ENCODE measurements at regions not wholly inside any gene's neighbourhood (a gene's known extent, or its start where the extent isn't known, plus 50 kb on each side); places are given as distances from the start of the nearest gene placed in this dataset.

GRCh38 chr19:20479483-20479882, 86.1 kb downstream of the ZNF737 start:
- Histone ChIP-seq H3K9me1 (ENCODE audit: insufficient read depth, low read length) (no peaks in the 10 kb centered on the region), H3K27ac (ENCODE audit: insufficient read depth, low read length) (no peak overlapping the region), H4K8ac (ENCODE audit: low read depth in 2 of 2, low read length in 2 of 2) (no peak overlapping the region), H3K56ac (ENCODE audit: extremely low read depth, insufficient read depth, low read length) (no peak overlapping the region), H2AK5ac (ENCODE audit: low read depth, low read length) (no peak overlapping the region), H3K4ac (ENCODE audit: low read depth, low read length) (no peak overlapping the region), H2BK20ac (ENCODE audit: low read depth, low read length) (no peak overlapping the region), H4K91ac (ENCODE audit: insufficient read depth, low read depth, low read length) (no peak overlapping the region), H2BK15ac (ENCODE audit: low read depth, low read length) (no peak overlapping the region), H3K9ac (ENCODE audit: low read depth, low read length) (no peak overlapping the region), H2BK120ac (ENCODE audit: low read depth, low read length) (no peak overlapping the region), H3K79me1 (ENCODE audit: low read depth in 1 of 2, low read length in 2 of 2) (no peaks in the 10 kb centered on the region), H3K36me3 (ENCODE audit: control insufficient read depth, insufficient read depth, low read length) (no peaks in the 10 kb centered on the region), H3K18ac (ENCODE audit: low read depth, low read length) (no peak overlapping the region), H3K23ac (ENCODE audit: low read depth, low read length) (no peak overlapping the region), H3K4me3 (ENCODE audit: insufficient read depth, low read depth, low read length) (no peak overlapping the region), H4K20me1 (ENCODE audit: insufficient read depth, low read length) (no peaks in the 10 kb centered on the region), H3K27me3 (ENCODE audit: control insufficient read depth, insufficient read depth, low read length) (no peaks in the 10 kb centered on the region), H3K9me3 (ENCODE audit: control insufficient read depth, insufficient read depth, low read length) (peaks cover 27% of the 10 kb centered on the region), H3K14ac (replicated peaks; ENCODE audit: low read depth, low read length) (no peak overlapping the region), H3K4me2 (ENCODE audit: low read depth, low read length) (no peak overlapping the region), H2BK5ac (ENCODE audit: low read depth, low read length, poor library complexity, severe bottlenecking) (no peak overlapping the region), H4K5ac (ENCODE audit: low read depth, low read length) (no peak overlapping the region), H2AK9ac (replicated peaks; ENCODE audit: low read depth, low read length, poor library complexity) (no peak overlapping the region), H3K4me1 (ENCODE audit: control insufficient read depth, insufficient read depth, low read length) (no peaks in the 10 kb centered on the region), H2AFZ (replicated peaks; ENCODE audit: low read length, poor library complexity) (no peak overlapping the region)
- 62% methylated on average over 2 of the region's 3 CpGs; no CpG with 5 or more reads in 1 of the 2 experiments for WGBS, 2 experiments (ENCODE audit: extremely low coverage in 2 of 2, insufficient read length in 1 of 2)
- ATAC-seq (ENCODE audit: low read depth) (no peak), DNase-seq (no peak)
- TF ChIP-seq MXI1 (IDR thresholded peaks at IDR 0.05; ENCODE audit: borderline replicate concordance, low read depth, low read length) (no peak), RFX5 (IDR thresholded peaks at IDR 0.05; ENCODE audit: low read depth, low read length) (no peak), BHLHE40 (IDR thresholded peaks at IDR 0.05; ENCODE audit: low read depth, low read length) (no peak), CEBPB (IDR thresholded peaks at IDR 0.05; ENCODE audit: low read depth, low read length) (no peak), RCOR1 (IDR thresholded peaks at IDR 0.05; ENCODE audit: insufficient replicate concordance, low read length) (no peak), NFE2L2 (IDR thresholded peaks at IDR 0.05; ENCODE audit: low read depth, low read length) (no peak), SMC3 (IDR thresholded peaks at IDR 0.05; ENCODE audit: low read depth, low read length) (no peak), FOS (IDR thresholded peaks at IDR 0.05; ENCODE audit: low read depth, low read length) (no peak)
- ChIA-PET POLR2A (ENCODE audit: unreplicated experiment) (no interaction called here), CTCF (no interaction called here)
- dilution Hi-C loops (cut with HindIII; ENCODE audit: low sequenced_read_pairs, unreplicated experiment): no loop called here
- no TSS peak for BruUV-seq (replicated peaks)
- intact Hi-C loops (cut with micrococcal nuclease): no loop called here
- in situ Hi-C loops (cut with MboI; ENCODE audit: low sequenced_read_pairs): no loop called here
